ENCODE measurements at regions not wholly inside any gene's neighbourhood (a gene's known extent, or its start where the extent isn't known, plus 50 kb on each side); places are given as distances from the start of the nearest gene placed in this dataset.
A peak's percentile ranks its signal among the peaks of the same experiment; 100 is the strongest.

DNA sequence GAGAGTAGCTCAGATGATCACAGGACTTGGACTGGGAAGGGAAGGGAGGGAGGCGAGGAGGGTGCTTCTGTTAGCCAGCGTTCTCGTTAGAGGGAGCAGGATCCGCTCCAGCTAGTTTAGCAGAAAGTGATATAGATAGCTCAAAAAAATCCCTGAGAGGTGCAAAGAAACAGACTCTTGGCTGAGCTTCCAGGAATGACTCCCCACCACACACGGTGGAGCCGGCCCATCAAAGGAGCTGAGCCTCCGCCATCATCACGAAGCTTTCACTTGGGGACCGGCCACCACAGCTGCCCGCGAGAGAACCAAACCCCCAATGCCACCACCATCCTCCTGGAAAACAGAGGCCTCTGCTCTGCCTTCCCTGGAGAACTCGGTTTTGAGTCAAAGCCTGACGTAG lies 124.6 kb upstream of the BCL2L14 start:
- DNase-seq, result no peak

DNA sequence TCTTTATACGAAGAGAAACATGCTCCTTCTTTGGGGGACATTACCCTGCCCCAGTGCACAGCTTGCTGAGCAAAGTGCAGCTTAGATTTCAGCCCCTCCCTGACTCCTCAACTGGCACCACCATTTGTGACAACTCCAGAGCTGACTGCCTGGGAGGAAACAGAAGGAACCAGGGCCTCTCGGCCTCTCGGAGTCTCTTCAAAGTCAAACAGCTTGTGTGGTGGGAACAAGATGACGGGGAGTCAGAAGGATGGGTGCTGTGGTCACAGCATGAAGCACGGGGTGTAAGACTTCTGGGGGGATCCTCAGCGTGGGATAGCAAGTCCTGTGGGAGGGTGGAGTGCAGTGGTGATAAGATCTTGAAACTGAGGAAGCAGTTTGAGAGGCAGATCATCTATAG lies 123.5 kb upstream of the BCL2L14 start:
- no peak for DNase-seq

DNA sequence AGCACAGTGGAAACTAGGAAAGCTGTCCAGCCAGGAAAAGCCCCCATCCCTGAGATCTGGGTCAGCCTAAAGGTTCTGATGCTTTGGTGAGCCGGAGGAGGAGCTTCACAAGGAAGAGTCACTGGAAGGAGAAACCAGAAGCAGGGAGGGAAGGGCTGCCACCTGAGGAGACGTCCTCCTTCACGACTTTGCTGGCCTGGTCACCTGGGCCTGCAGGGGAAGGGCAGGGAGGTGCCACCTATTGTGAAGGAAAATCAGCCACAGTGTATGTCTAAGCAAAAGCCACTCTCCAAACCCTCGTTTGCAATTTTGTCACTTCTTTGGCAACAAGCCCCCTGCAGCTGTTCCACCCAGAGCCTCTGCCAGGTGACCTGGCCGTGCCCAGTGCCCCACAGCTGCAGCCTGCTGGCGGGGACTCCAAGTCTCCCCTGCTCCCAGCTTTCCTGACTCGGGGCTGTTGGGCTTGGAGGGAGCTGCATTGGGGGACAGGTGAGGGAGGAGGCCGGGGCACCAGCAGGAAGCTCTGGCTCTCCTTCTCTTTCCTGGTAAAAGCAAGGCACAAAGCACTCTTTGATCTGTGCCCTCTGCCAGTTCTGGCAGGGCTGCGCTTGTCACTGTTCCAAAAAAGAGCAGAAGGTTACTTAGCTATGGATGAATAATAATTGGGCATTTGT lies 120.9 kb upstream of the BCL2L14 start:
- peak; percentile 79 for DNase-seq

DNA sequence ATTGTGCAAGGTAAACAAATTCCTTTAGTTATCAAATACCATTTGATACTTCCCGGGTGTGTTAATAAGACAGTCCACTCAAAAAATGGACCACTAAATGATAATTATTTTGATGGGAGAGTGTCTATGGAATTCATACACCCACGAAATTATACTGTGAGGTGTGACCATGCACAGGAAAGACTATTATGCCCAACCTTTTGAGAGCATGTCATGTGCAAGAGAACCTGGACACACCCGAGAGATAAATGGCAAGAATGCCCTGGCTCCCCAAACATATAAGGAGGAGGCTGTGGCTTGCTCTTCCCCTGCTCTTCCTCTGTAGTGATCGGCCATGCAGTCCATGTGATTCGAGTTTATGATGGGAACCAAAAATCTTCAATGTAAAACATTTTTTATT lies 119.5 kb upstream of the BCL2L14 start:
- DNase-seq, result no peak

DNA sequence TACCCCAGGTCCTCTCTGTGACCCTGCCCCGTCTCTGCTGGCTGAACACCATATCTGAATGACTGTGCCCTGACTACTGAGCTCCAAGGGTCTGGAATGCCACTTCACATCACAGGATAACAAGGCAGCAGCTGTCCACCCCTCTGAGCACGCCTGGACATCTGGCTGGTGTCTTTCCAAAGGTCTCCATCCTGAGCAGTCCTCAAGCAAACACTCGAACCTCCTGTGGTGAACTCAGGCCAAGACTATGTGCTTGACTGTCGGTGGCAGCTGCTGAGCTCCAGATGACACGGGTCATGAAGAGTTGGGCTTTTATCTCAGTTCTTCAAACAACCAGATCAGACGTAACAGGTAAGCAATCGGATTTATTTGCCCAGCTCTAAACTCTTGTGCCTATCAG lies 117.2 kb upstream of the BCL2L14 start:
- no peak for DNase-seq

DNA sequence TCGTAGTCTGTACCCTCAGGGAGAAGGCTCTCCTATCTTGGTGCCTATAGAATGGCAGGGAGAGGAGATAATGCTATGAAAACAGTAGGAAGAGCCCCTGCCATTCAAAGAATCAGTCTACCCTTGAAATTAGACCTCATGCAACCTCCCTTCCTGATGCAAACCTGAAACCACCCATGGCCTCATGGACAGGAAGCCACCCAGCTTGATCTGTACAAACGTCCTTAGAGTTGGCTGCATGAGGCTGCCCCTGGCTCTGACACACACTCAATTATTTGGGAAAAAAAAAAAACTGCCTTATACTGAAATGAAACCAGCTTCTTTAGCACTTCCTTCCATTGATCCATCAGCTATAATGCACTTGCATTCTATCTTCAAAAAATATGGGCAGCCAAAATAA lies 116.6 kb upstream of the BCL2L14 start:
- DNase-seq, result no peak

DNA sequence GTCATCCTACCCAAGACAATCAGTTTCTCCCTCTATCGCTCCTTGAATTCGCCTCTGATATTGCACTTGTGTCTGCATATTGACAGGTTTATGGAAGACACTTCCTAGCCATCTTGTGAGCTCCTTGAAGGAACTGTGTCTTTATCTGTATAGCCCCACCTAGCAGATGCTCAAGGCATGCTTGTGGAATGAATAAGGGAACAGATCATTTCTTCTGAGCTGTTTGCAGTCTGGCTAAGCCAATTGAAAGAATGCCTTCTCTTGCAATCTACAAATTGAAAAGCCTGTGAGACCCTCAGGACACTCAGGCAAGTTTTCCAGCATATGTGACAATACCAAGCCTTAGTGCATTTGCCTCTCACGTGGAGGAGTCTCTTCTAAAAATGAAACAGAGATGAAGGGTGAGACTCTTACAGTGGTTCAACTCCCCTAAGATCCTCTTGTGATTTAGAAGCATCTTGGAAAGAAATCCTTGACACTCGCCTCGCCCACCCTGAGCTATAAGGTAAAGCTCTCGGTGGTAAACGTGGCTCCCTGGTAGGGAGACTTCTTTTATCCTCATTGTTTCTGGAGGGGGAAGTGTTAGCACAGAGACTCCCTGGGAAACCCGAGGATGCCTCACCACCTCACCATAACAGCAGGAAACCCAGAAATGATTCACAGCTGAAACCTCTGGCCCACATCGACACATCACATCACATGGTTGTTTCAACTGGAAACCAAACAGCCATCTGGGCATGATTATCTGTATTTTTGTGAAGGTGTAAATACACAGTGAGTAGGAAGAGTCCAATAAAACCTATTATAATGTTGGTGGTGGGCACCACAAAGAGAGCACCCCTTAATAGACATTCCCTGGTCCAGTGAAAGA lies 112.3 kb upstream of the BCL2L14 start:
- DNase-seq, result no peak

DNA sequence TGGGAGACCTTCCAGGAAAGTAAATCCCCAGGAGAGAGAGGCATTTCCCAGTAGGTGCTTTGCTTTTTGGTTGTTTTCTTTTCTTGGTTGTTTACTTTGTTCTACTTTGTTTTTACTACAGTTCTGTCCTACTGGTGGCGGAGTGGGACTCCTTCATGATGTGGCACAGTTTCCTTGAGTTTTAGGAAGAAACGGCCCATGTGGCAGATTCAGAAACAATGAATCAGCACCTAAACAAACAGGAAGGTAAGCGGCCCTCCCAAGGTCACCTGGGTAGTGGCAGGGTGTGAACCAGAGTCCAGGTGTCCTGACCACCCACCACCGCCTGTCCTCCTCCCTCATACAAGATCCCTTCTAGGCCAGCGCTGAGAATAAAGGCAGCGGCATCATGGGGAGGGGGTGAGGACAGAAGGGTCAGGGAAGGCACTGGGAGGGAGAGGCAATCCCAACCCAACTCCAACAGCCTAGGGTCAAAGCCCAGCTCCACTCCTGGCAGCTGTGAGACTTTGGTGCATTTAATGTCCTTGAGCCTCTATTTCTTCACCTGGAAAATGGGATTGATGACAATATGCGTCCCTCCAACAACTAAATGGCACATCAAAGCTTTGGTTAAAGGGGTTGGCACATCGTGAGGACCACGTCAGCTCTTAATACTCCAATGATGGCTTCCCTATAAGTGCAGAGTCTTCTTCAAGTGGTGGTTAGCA lies 111.5 kb upstream of the BCL2L14 start:
- no peak for DNase-seq

DNA sequence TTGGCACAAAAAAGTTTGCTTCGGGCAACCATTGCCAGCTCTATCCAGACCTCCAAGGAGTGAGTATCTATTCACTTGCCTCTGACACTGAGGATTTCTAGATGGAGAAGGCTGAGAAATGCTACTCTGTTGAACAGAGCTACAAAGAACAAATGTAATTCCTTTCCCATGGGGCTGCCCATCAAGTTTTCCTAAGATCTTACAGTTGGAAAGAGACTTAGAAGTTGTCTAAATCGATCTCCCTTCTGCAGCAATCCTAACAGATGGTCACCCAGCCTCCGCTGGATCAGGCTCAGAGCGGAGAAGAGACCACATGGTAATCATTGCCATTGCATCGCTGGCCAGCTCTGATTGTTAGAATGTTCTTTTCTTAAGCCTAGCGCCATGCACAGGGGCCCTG lies 110.1 kb upstream of the BCL2L14 start:
- DNase-seq, result no peak

DNA sequence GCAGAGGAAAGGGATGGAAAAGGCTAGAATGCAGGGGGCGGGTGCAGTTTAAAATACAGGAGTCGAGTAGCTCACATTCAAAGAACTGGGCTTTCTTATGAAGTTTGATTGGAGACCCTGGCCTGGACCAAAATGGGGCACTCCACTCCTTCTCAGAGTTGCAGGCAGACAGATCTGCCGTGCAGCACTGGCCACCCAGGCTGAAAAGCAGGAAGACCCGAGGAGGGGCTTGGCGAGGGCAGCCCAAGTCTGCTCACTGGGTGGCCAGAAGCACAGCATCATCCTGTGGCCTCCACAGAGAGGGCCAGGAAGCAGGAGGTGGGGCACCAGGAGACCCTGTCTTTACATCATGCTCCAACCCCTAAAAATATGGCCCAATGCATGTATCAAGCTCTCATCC lies 109.1 kb upstream of the BCL2L14 start:
- no peak for DNase-seq

DNA sequence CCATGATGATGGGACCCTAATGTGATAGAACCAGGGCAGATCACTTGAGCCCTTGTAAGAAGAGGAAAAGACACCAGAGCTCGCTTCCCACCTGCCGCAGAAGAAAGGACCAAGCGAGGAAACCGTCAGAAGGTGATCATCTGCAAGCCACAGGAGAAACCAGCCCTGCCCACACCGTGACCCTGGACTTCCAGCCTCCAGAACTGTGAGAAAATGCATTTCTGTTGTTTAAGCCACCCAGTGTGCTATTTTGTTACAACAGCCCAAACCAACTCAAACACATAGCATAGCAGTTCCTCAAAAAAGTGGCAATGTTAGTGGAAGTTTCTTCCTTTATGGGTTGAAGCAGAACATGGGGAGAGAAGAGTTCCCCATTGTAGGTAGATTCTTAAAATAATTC lies 107.9 kb upstream of the BCL2L14 start:
- no peak for DNase-seq

DNA sequence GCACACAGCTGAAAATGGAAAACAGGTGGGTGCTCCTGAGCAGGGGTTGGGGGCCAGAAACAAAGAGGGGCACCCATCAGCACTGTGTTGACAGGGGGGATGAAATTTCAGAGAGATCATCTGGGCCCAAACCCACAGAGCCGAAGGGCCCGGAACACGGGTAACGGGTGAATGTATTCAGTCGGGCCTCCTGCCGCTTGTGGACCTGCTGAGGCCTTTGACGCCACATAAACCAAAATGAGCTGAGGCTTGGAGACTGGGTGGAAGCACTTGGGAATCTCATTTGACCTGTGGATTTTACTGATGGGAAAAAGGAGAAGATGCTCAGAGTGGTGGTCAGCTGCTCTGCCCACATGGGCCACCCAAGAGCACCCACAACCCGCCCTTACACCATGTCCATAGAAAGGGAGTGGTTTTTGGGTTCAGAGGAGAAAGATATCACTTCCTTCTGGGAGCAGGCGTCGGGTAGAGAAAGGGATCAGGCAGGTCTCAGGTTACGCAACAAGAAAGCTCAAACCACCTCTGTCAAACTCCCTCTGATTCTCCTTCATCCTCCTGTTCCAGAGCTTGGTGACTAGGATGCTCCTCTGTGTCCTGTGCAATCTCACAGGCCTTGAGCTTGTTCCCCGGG lies 106.8 kb upstream of the BCL2L14 start:
- no peak for DNase-seq

DNA sequence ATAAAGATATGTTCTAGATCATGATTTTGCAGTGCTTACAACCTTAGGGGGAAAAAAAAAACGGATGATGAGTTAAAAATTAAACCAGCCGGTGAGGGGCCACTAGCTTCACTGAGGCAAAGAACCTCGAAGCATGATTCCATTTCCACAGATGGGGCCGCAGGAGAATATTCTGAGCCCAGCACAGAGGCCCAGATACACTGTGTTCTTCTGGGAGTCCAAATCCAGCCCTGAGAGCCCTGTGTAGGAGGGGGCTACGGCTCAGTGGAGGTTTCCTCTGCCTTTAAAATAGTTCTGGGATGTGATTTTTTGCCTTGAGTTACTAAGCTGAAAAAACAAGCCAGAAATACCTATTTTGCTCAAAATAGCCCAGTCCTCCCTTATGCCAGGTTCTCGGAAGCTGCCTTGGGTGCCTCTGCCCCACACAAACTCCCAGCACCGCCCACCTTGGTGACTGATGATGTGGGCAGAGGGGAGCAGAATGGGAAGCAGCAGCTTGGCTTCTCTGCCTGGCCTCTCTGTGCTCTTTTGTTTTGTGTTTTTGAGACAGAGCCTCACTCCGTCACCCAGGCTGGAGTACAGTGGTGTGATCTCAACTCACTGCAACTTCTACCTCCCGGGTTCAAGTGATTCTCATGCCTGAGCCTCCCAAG lies 105.4 kb upstream of the BCL2L14 start:
- no peak for DNase-seq

DNA sequence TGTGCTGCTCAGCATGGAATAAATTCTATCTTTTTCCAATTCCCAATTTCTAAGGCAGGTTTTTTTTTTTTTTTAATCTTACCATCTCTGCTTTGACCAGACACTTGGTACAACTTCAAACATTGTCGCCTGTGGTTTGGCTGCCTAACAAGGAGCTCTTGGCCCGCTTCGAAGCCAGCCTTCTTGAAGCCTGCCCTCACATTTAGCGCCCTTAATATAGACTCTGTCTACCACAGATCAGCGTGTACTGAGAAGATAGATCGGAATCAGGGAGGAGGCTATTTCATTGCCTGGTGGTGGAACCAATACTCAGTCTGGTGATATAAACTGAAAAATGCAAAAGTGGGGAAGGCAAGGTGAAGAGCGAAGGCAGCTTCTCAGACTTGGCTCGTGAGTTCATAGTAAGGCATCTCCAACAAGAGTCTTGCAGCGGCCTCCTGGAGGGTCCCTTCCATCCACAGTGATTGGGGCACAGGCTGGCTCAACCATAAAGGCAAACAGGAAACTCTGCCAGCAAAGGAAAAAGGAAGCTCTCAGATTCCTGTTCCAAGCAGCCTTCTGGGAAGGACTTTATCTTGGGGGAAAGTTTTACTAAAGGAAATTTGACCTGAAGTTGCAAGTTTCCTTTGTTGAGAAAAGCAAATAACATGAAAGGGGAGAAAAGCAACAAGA lies 103.2 kb upstream of the BCL2L14 start:
- DNase-seq, result no peak

DNA sequence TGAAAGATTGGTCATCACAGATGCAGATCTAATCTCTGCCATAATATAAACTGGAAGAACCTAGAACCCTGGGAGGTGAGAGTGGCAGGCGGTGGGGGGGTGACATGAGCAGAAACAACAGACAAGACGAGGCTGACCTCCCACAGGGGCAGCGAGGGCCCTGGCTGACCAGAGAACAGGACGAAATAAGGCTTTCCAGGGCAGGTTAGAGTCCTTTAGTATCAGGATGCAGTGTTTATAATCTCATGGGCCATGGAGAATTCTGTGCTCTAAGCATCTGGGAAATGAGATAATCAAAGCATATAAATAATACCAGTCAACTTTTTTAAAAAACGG lies 102.7 kb upstream of the BCL2L14 start:
- DNase-seq, result no peak

DNA sequence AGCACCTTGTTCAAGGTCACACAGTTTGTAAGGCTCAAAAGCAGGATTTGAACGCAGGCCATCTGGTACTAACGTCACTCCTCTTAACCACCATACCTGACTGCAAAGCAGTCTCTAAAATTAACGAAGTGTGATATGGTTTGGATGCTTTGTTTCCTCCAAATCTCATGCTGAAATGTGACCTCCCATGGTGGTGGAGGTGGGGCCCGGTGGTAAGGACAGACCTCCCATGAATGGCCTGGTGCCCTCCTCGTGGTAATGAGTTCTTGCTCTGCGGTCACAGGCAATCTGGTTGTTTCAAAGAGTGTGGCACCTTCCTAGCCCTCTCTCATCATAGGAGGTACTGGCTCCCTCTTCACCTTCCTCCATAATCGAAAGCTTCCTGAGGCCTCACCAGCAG lies 102.2 kb upstream of the BCL2L14 start:
- no peak for DNase-seq

DNA sequence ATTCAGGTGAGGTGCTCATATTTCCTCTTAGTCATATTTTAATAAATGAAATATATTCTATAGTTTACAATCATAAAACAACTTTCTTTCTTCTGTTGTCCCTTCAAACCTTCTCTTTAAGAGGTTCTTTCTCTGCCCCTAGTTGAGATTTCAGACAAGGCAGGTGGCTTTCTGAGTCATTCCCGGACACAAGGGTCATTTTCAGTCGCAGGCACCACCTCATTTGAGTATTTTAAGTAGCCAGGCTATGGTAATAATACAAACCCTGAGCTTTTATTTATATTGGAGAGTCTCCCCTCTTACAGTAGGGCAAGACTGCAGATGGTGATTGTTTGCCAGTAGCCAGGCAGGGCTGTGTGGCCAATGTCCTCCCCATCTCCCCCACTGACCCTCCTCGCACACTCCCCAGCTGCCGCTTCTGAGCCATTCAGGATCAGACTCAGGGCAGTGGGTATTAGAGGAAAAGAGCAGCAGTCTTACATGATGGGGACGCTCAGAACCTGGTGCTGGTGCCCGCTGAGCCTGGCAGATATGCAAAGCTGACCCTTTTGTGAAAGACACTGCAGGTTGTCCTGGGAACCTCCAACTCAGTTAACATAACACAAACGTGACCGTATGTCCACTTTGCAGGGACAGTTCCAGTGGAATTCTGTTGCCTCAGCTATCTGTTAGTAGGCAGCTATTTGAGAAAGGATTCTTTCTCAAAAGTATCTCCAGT lies 101.1 kb upstream of the BCL2L14 start:
- no peak for DNase-seq

DNA sequence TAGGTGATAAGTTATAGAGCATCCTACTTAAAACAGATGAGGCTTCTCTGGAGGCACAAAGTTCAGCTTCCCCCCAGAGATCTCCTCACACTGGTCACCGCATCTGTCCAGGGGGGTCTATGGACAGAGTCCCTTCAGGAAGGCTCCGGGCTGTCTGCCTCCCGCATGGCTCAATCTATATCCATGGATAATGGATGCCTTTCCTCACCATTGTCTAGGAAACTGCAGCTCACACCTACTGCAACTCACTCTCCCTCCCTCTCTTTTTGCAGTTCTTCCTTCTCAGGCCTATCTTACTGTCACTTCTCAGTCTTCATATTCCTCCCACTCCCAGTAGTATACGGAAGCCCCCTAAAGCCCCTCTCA lies 100.6 kb upstream of the BCL2L14 start:
- DNase-seq, result no peak

DNA sequence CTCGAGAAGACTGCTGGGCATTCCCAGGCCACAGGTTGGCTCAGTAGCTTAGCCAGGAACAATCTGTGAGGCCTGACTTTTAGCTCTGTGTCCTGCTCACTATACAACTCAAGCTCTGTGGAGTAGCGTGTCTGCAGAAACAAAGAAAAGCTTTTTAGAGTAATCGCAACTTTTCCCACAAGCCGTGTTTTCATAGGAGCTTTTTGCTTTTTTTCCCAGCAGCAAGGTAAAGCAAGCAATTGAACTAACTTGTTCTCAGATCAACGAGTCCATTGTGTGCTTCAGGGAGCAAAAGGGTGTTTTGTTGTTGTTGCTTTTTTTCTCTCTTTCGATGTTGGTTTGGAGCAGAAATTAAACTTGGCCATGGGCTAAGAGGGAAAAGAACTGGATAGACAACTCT lies 97.3 kb upstream of the BCL2L14 start:
- no peak for DNase-seq

DNA sequence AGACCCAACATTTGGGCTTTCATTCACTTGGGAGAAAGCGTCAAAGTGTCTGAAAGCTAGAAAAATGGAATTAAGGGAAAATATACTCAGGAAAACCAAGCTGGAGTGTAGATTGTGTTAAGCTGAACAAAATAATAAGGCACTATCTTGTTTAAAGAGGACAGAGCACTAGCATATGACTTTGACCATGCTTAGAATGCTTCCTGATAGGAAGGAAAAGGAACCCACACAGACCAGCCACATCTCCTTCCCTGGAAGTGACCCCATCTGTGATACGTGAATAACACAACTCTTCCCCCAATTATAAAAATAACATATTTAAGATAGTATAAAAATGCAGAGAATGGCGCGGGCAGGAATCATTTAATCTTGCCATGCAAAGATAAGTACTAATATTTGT lies 94.7 kb upstream of the BCL2L14 start:
- no peak for DNase-seq

DNA sequence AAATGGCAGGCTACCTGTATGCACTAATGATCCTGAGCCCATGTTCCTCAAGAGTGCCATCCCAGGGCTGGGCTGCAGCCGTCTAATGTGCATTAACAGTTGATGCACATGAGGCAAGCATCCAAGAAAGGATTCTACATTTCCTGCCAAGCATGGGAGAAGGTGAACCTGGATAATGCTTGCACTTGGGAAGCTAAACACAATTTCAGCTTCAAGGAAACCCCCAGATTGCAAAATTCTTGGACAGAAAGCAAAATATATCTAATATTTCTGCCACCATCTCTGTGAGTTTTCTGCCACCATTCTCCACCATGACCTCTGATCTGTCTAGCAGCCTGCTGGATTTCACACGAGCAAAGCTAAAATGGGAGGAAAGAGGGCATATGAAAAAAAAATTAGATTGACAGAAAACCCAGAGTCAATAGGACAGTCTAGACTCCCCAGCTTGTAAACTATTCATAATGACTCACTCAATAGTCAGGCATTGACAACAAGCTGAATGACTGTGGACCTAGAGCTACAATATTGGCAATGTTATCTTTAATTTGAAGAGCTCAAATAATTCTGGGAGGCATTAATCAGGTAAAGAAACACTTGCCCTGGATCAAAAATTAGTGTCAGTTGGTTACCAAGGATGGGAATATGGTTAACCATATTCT lies 91.9 kb upstream of the BCL2L14 start:
- no peak for DNase-seq

Data from NCI-H446 treated with DMSO at 0.1 percent for 48 hours (cell line).